GM06990 (cell line): ENCODE measurements at regions not wholly inside any gene's neighbourhood (a gene's known extent, or its start where the extent isn't known, plus 50 kb on each side); places are given as distances from the start of the nearest gene placed in this dataset.
A peak's percentile ranks its signal among the peaks of the same experiment; 100 is the strongest.

Experiments
- DNase-seq: peaks from one replicate; pipeline ENCODE4 v3.0.0-alpha.2; 2011; ENCODE audit not compliant: insufficient read length; ENCODE audit errors: extremely low read depth
- H3K27me3 ChIP-seq: replicated peaks from 2 replicates; pipeline ENCODE4 v1.6.0; 2011; ENCODE audit warnings: low read length; ENCODE audit not compliant: control insufficient read depth, insufficient read depth
- H3K36me3 ChIP-seq: 2 replicates; pipeline ENCODE4 v1.5.1; 2011; ENCODE audit warnings: low read length; ENCODE audit not compliant: control insufficient read depth, insufficient read depth
- H3K4me3 ChIP-seq: replicated peaks from 2 replicates; pipeline ENCODE4 v1.5.1; 2011; ENCODE audit warnings: low read depth, mild to moderate bottlenecking, control low read depth, low read length
- TF ChIP-seq, protein P1 (sequence below): IDR thresholded peaks from 2 replicates; pipeline ENCODE4 v1.5.1; 2011; ENCODE audit warnings: low read length, control low read depth, mild to moderate bottlenecking, inconsistent platforms; ENCODE audit not compliant: insufficient read depth, poor library complexity, severe bottlenecking

DNA sequence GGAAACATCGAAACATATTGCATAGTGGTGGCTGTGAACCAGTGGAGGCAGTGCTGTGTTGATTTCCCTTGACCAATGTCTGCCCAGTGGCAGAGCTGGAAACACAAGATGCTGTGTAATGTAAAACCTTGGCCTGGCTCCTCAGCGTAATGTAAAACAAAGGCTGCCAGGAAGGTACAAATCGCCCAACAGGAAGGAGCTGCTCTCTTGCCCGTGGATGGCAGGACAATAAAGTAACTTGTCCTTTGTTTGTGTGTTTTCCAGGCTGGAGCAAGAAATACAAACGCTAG, 143.4 kb downstream of the PALM2AKAP2 start:
- Histone ChIP-seq H3K36me3 (no peaks in the 10 kb centered on the region), H3K27me3 (no peaks in the 10 kb centered on the region), H3K4me3 (no peak overlapping the region)
- TF ChIP-seq, protein P1, sequence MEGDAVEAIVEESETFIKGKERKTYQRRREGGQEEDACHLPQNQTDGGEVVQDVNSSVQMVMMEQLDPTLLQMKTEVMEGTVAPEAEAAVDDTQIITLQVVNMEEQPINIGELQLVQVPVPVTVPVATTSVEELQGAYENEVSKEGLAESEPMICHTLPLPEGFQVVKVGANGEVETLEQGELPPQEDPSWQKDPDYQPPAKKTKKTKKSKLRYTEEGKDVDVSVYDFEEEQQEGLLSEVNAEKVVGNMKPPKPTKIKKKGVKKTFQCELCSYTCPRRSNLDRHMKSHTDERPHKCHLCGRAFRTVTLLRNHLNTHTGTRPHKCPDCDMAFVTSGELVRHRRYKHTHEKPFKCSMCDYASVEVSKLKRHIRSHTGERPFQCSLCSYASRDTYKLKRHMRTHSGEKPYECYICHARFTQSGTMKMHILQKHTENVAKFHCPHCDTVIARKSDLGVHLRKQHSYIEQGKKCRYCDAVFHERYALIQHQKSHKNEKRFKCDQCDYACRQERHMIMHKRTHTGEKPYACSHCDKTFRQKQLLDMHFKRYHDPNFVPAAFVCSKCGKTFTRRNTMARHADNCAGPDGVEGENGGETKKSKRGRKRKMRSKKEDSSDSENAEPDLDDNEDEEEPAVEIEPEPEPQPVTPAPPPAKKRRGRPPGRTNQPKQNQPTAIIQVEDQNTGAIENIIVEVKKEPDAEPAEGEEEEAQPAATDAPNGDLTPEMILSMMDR = no peak
- no peak for DNase-seq

GRCh38 chr9:109923806-109924205, 143.8 kb downstream of the PALM2AKAP2 start:
- H3K4me3 ChIP-seq = no peak overlapping the region
- DNase-seq = no peak
- no peaks in the 10 kb centered on the region for H3K36me3 ChIP-seq
- TF ChIP-seq, protein P1 = no peak
- no peaks in the 10 kb centered on the region for H3K27me3 ChIP-seq

- H3K36me3 ChIP-seq = no peaks in the 10 kb centered on the region
- TF ChIP-seq, protein P1 = no peak
- no peak for DNase-seq
- no peaks in the 10 kb centered on the region for H3K27me3 ChIP-seq
- no peak overlapping the region for H3K4me3 ChIP-seq
Measured at GRCh38 chr9:109925799-109926198, 145.8 kb downstream of the PALM2AKAP2 start.

DNA sequence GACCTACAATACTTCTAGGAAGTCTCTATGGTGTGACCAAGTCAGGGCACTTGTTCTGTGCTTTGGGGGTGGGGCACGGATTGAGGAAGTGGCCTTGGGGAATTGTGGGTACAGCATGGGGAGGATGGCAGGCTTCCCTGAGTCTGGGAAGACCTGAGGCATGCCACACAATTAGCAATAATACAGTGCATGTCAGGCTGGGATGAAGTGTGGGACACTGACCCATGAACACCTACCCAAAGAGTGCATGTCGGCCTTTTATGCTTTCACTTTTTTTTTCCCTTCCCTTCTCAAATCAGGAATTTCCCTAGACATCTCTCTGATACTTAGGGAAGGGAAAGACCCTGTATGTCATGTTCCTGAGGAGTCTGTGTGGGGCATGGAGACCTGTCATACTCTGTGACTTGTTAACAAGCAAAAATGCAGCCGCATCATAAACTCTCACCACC, 146.4 kb downstream of the PALM2AKAP2 start:
- no peak for DNase-seq
- Histone ChIP-seq H3K4me3 (peak overlapping the region; percentile 6; the same call in 1 of the 2 replicates), H3K36me3 (no peaks in the 10 kb centered on the region), H3K27me3 (no peaks in the 10 kb centered on the region)
- TF ChIP-seq, protein P1 = no peak

DNA sequence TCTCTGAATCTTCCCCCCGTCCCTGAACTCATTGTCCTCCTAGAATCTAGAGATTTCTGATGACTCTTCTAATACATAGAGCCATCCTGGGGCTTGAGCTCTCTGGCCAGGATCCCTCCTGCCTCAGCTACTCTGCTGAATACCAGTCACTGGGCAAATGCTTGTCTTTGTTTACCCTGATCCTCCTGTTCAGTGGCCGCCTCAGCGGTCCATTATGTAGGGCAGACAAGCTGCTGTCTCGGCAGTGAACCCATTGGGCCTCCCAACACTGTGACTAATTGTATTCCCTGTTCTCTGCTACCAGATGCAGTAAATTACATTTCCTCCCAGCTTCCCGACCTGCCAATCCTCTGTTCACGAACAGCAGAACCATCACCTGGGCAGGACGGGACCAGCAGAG, 151.6 kb downstream of the PALM2AKAP2 start:
- no peaks in the 10 kb centered on the region for H3K36me3 ChIP-seq
- no peak overlapping the region for H3K4me3 ChIP-seq
- DNase-seq = no peak
- H3K27me3 ChIP-seq = no peaks in the 10 kb centered on the region
- TF ChIP-seq, protein P1 = no peak

DNA sequence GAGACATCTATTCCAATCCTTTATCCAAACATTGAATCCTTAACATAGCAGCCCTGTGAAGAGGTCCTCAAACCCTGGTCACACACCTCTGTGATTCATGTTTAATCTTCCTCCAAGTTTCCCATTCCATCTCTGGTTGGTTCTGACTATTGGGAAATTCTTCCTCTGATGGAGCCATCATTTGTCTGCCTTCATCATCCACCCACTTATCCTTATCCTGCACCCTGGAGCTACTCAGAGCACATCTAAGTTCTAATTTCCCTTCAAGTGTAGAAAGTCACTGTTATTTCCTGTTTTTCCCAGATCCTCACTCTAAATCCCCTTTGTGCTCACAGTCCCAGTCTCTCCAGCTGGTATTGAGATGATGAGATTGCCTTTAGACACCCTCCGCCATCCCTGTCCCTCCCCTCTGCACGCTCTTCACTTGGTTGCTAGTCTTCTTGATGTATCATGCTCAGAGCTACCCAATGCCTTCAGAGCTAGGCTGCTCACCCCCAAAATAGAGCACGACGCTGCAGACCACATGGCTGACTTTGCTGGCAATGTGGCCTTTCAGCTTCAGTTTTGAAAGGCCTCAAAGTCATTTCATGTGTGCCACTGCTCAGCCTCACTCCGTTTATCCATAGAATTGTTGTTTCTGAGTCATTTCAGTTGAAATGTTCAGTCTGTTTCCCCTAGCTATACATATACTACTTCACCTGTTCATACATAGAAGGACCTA, 154.3 kb downstream of the PALM2AKAP2 start:
- Histone ChIP-seq H3K36me3 (no peaks in the 10 kb centered on the region), H3K4me3 (no peak overlapping the region), H3K27me3 (no peaks in the 10 kb centered on the region)
- TF ChIP-seq, protein P1 = no peak
- DNase-seq = no peak
